Adrenal gland (tissue), 9 donors: ENCODE measurements at regions not wholly inside any gene's neighbourhood (a gene's known extent, or its start where the extent isn't known, plus 50 kb on each side); places are given as distances from the start of the nearest gene placed in this dataset.

ENCODE experiments used
- DNase-seq, 7 donors: peaks; one replicate each; pipeline ENCODE4 v3.0.0-alpha.2; 2019 to 2020
- H3K27ac ChIP-seq, 5 donors: fragments of 200-600 bp; sonication (generic) in 4 of 5; 1 replicate in 3 of 5; 2 replicates in 2 of 5; pipeline versions ENCODE4 v1.5.1 to v1.8.0; 2016 to 2020; ENCODE audit warnings: mild to moderate bottlenecking in 1 of 5
- H3K27me3 ChIP-seq: fragments of 200-600 bp; 2 replicates; pipeline ENCODE4 v1.8.0; 2021
- H3K36me3 ChIP-seq, 2 donors: fragments of 200-600 bp; replicated peaks in 1 of 2; 1 replicate in 1 of 2; 2 replicates in 1 of 2; pipeline versions ENCODE4 v1.5.1 to v1.8.0; 2018 to 2022
- H3K4me1 ChIP-seq, 2 donors: fragments of 200-600 bp; replicated peaks in 1 of 2; 1 replicate in 1 of 2; 2 replicates in 1 of 2; pipeline versions ENCODE4 v1.5.1 to v1.8.0; 2018 to 2021
- H3K4me3 ChIP-seq, 4 donors: fragments of 200-600 bp; sonication (generic) in 3 of 4; one replicate each; pipeline ENCODE4 v1.5.1; 2016 to 2018
- H3K9me3 ChIP-seq, 3 donors: fragments of 200-600 bp; sonication (generic) in 1 of 3; replicated peaks in 1 of 3; 1 replicate in 2 of 3; 2 replicates in 1 of 3; pipeline versions ENCODE4 v1.5.1 to v1.8.0; 2016 to 2021
- CTCF ChIP-seq, 6 experiments: fragments of 450-650 bp in 4 of 6; fragments of 200-600 bp in 2 of 6; sonication (generic) in 1 of 6; IDR thresholded peaks; 1 replicate in 5 of 6; 2 replicates in 1 of 6; pipeline versions ENCODE4 v1.5.1 to v1.8.0; 2016 to 2021; ENCODE audit warnings: antibody characterized with exemption in 6 of 6, mild to moderate bottlenecking in 2 of 6, moderate library complexity in 1 of 6
- POLR2A ChIP-seq, 2 donors: fragments of 450-650 bp; IDR thresholded peaks; one replicate each; pipeline ENCODE4 v1.6.1; 2017; ENCODE audit warnings: antibody characterized with exemption in 2 of 2, mild to moderate bottlenecking in 2 of 2, moderate library complexity in 1 of 2
- WGBS, 4 donors: extraction: QIAGEN DNeasy Blood & Tissue Kit in 2 of 4; methylation state at CpG; one replicate each; pipeline versions ENCODE4 v1.1.5 to v1.1.7; 2013 to 2017; 5-methylcytosine and 5-hydroxymethylcytosine counted together
- intact Hi-C, 2 donors: fragments of 100-400 bp; cut with DNase I; formaldehyde crosslinking; loops; one replicate each; pipeline versions ENCODE4 v1.14.1 to v1.15.0; 2022 to 2023
- donor health status: healthy with polysubstance abuse.
- donor health status: Bipolar disorder and iron deficiency.
- donor health status: DM: yes; HTN: yes; CAD: no.
- donor health status: DM: no; HTN: no; CAD: no.
- donor health status: DM: no; HTN: no; CAD: no.

DNA sequence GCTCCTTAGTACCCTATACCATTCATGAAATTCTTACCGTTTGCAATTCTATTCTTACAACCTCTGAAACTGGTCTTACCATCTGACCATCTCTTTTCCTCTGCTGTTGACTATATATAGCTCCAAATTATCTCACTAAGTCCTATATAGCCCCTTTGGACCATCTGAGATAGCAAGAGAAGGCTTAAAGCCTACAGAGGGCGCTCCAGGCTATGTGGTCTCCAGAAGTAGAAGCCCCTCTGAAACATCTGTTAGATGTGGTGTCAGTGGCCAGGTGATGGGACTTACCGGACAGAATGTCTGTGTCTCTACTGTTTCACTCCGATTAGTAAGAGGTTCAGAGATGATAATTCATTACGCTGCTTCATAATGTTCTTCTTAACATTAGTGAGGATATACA is 140.7 kb upstream of the BMP2 start:
- Histone ChIP-seq H3K27me3 (no peaks in the 10 kb centered on the region), H3K36me3 (no peaks in the 10 kb centered on the region), H3K4me3 (no peak overlapping the region), H3K27ac (no peak overlapping the region), H3K4me1 (no peaks in the 10 kb centered on the region), H3K9me3 (no peaks in the 10 kb centered on the region)
- 76 to 83% (median 78%) methylated on average over 5 of the region's 5 CpGs for WGBS, 4 donors
- intact Hi-C loops = no loop called here
- TF ChIP-seq POLR2A (IDR thresholded peaks at IDR 0.05) (no peak), CTCF (IDR thresholded peaks at IDR 0.05) (no peak)
- no peak for DNase-seq

DNA sequence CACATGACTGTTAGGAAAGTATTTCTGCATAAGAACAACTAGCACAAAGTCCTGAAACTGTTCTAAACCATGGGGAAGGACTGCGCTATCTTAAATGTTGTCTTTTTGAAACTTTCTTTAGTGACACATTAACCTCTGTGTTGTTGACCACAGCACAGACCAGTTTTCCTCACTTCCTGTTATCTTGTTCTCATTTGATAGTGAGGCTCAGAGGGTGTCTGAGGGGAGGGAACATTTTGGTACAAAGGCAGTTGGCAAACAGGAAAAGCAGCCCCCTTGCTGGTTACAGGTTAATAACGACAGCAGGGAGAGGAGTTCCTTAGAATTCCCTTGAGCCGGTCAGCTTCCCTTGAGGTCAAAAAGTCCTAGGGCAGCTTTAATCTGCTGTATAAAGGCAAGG is 143.5 kb upstream of the BMP2 start:
- Histone ChIP-seq H3K27me3 (no peaks in the 10 kb centered on the region), H3K36me3 (no peaks in the 10 kb centered on the region), H3K9me3 (no peaks in the 10 kb centered on the region), H3K4me3 (no peak overlapping the region), H3K27ac (no peak overlapping the region), H3K4me1 (no peaks in the 10 kb centered on the region)
- 30 to 49% (median 36%) methylated on average over 3 of the region's 3 CpGs for WGBS, 4 donors
- TF ChIP-seq POLR2A (IDR thresholded peaks at IDR 0.05) (no peak), CTCF (IDR thresholded peaks at IDR 0.05) (no peak)
- intact Hi-C loops = no loop called here
- no peak for DNase-seq

GRCh38 chr20:6622041-6622440 is 145.4 kb upstream of the BMP2 start:
- Histone ChIP-seq H3K36me3 (no peaks in the 10 kb centered on the region), H3K4me1 (no peaks in the 10 kb centered on the region), H3K27ac (no peak overlapping the region), H3K27me3 (no peaks in the 10 kb centered on the region), H3K9me3 (no peaks in the 10 kb centered on the region), H3K4me3 (no peak overlapping the region)
- TF ChIP-seq CTCF (IDR thresholded peaks at IDR 0.05) = no peak
- TF ChIP-seq POLR2A (IDR thresholded peaks at IDR 0.05) = no peak
- intact Hi-C loops = no loop called here
- no peak for DNase-seq

GRCh38 chr20:6618051-6618450 is 149.4 kb upstream of the BMP2 start:
- Histone ChIP-seq H3K27ac (no peak overlapping the region), H3K9me3 (no peaks in the 10 kb centered on the region), H3K27me3 (no peaks in the 10 kb centered on the region), H3K36me3 (no peaks in the 10 kb centered on the region), H3K4me1 (no peaks in the 10 kb centered on the region), H3K4me3 (no peak overlapping the region)
- TF ChIP-seq CTCF (IDR thresholded peaks at IDR 0.05) (no peak), POLR2A (IDR thresholded peaks at IDR 0.05) (no peak)
- intact Hi-C loops = no loop called here
- DNase-seq = no peak
- WGBS, 4 donors = 53 to 61% (median 58%) methylated on average over 2 of the region's 2 CpGs
